GM19324 (cell line): ENCODE measurements at regions not wholly inside any gene's neighbourhood (a gene's known extent, or its start where the extent isn't known, plus 50 kb on each side); places are given as distances from the start of the nearest gene placed in this dataset.

ENCODE experiments used
- ATAC-seq: cut with Tn5 transposase; IDR thresholded peaks from one replicate; pipeline ENCODE4 v1.9.1; 2021; ENCODE audit warnings: mild to moderate bottlenecking, moderate library complexity; ENCODE audit not compliant: unreplicated experiment, low FRiP score

- no peak for ATAC-seq
These were observed 1169.5 kb downstream of the AMY1C start for GRCh38 chr1:104919188-104919587.

- ATAC-seq = no peak
These were observed 1171.8 kb downstream of the AMY1C start for GRCh38 chr1:104921525-104921924.

- no peak for ATAC-seq
These were observed 1173.4 kb downstream of the AMY1C start for GRCh38 chr1:104923075-104923474.

- ATAC-seq = no peak
These were observed 1179.6 kb downstream of the AMY1C start for GRCh38 chr1:104929280-104929679.

- no peak for ATAC-seq
These were observed 1182.6 kb downstream of the AMY1C start for GRCh38 chr1:104932030-104932915.

- ATAC-seq = no peak
These were observed 1183.4 kb downstream of the AMY1C start for GRCh38 chr1:104932949-104933679.

GRCh38 chr1:104933846-104934245 lies 1184.1 kb downstream of the AMY1C start:
- no peak for ATAC-seq

GRCh38 chr1:104945406-104945805 lies 1195.7 kb downstream of the AMY1C start:
- no peak for ATAC-seq

GRCh38 chr1:104946558-104947210 lies 1197.0 kb downstream of the AMY1C start:
- no peak for ATAC-seq

- ATAC-seq = no peak
These were observed 1203.9 kb downstream of the AMY1C start for GRCh38 chr1:104953555-104953954.

GRCh38 chr1:104973516-104973915 lies 1223.8 kb downstream of the AMY1C start:
- ATAC-seq = no peak

- no peak for ATAC-seq
These were observed 1230.0 kb downstream of the AMY1C start for GRCh38 chr1:104979651-104980050.

- peak; percentile 94 for ATAC-seq
These were observed 1237.5 kb downstream of the AMY1C start for GRCh38 chr1:104987210-104987609.

GRCh38 chr1:104989012-104989411 lies 1239.3 kb downstream of the AMY1C start:
- ATAC-seq = no peak

GRCh38 chr1:104991702-104992101 lies 1242.0 kb downstream of the AMY1C start:
- no peak for ATAC-seq

- no peak for ATAC-seq
These were observed 1251.1 kb downstream of the AMY1C start for GRCh38 chr1:105000793-105001192.

- ATAC-seq = no peak
These were observed 1254.8 kb downstream of the AMY1C start for GRCh38 chr1:105004515-105004914.

- no peak for ATAC-seq
These were observed 1256.0 kb downstream of the AMY1C start for GRCh38 chr1:105005594-105006195.

GRCh38 chr1:105017587-105017986 lies 1267.9 kb downstream of the AMY1C start:
- no peak for ATAC-seq

- ATAC-seq = no peak
These were observed 1274.0 kb downstream of the AMY1C start for GRCh38 chr1:105023719-105024118.
